ENCODE measurements at regions not wholly inside any gene's neighbourhood (a gene's known extent, or its start where the extent isn't known, plus 50 kb on each side); places are given as distances from the start of the nearest gene placed in this dataset.

DNA sequence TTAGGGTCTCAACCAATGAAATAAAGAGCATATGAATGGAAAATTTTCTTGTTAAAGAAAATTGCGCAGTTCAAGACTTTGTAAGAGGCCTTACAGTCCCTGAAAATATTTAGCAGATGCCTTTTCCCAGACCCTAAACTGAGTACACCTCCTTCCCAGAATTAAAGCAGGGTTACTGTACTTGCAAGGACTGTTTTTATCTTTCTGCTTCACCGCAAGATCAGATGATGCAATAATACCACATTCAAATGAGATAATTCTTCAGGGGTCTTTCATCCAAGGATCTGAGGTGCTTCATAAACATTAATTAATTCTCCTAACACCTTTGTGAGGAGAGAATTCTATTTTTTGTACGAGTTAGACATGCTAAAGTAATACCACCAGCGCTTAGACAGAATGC is 1071.8 kb upstream of the PIK3C3 start:
- Histone ChIP-seq H3K36me3 (ENCODE audit: insufficient read depth) (no peaks in the 10 kb centered on the region), H3K27ac (ENCODE audit: low read depth) (no peak overlapping the region)

DNA sequence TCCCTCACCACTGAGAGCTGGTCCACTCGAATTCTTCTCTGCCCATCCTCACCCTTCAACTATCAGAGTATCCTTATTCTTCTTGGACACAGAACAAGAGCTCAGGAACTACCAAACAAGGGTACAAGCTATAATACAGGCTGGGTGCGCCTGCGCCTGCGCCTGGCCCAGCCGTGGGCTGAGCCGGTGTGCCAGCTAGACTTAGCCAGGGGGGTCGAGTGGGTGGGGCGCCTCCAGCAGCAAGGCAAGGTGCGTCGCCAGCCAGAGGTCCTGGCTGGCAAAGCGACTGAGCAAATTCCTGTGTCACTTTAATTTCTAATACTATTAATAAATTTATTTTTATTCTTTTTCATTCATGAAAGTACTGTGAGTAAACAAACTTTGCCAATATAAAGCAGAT is 1072.6 kb upstream of the PIK3C3 start:
- DNase-seq (ENCODE audit: extremely low spot score), result no peak

More for the DNA sequence above, 1071.8 kb upstream of the PIK3C3 start:
- no peaks in the 10 kb centered on the region for H3K4me1 ChIP-seq (ENCODE audit: insufficient read depth)
- no peak for DNase-seq (ENCODE audit: extremely low spot score)
- H3K4me3 ChIP-seq (ENCODE audit: low read depth, low read length), result no peak overlapping the region
- WGBS, result 80% methylated on average over 4 of the region's 4 CpGs

DNA sequence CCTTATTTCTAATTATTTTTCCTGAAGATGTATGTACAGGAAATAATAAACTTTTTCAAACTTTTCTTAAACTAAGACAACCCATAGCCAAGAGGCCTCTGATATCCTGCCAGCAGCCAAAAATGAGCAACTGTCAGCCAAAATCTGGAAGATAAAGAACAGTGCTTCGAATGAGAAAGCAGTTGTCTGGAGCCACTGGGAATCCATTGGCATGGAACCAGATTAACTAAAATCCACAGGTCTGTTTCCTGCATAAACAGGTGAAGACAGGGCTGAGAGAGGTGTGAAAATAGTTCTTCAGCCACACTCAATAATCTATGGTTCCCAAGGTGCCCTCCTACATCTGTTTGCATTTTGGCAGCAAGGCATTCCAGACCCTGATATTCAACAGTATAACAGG is 1076.7 kb upstream of the PIK3C3 start:
- H3K27ac ChIP-seq (ENCODE audit: low read depth), result no peak overlapping the region
- H3K36me3 ChIP-seq (ENCODE audit: insufficient read depth), result no peaks in the 10 kb centered on the region
- WGBS, result 20% methylated on average over 1 of the region's 1 CpG
- DNase-seq (ENCODE audit: extremely low spot score), result no peak
- no peak overlapping the region for H3K4me3 ChIP-seq (ENCODE audit: low read depth, low read length)
- H3K4me1 ChIP-seq (ENCODE audit: insufficient read depth), result no peaks in the 10 kb centered on the region

More for the DNA sequence above, 1072.6 kb upstream of the PIK3C3 start:
- Histone ChIP-seq H3K4me3 (ENCODE audit: low read depth, low read length) (no peak overlapping the region), H3K36me3 (ENCODE audit: insufficient read depth) (no peaks in the 10 kb centered on the region), H3K27ac (ENCODE audit: low read depth) (no peak overlapping the region), H3K4me1 (ENCODE audit: insufficient read depth) (no peaks in the 10 kb centered on the region)
- 87% methylated on average over 11 of the region's 11 CpGs for WGBS

GRCh38 chr18:40877096-40877495 is 1077.9 kb upstream of the PIK3C3 start:
- Histone ChIP-seq H3K4me1 (ENCODE audit: insufficient read depth) (no peaks in the 10 kb centered on the region), H3K27ac (ENCODE audit: low read depth) (no peak overlapping the region), H3K4me3 (ENCODE audit: low read depth, low read length) (no peak overlapping the region), H3K36me3 (ENCODE audit: insufficient read depth) (no peaks in the 10 kb centered on the region)
- no peak for DNase-seq (ENCODE audit: extremely low spot score)
- WGBS, result 74% methylated on average over 5 of the region's 5 CpGs

DNA sequence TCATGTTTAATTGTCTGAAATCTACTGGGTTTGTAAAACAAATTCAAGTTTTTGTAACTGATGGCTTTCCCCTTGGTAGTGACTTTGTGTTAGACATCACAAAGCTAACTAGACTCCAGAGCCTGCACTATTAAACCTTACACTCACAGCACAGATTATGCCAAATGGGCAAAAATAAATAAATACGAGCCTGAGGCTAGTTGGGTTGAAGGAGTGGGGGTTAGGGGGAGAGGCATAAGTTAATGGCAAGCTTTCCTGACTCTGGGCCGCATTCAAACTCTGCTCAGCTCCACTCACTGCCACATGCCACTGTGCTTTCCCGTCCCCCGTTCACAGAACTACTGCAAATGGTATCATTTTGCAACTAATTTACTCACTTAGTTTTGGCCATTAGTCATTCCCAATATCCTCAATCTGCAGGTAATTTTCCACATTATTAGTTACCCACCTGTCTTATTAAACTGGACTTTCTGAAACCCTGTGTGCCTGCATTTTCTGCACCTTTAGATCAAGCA is 1079.9 kb upstream of the PIK3C3 start:
- Histone ChIP-seq H3K4me3 (ENCODE audit: low read depth, low read length) (no peak overlapping the region), H3K27ac (ENCODE audit: low read depth) (no peak overlapping the region), H3K36me3 (ENCODE audit: insufficient read depth) (no peaks in the 10 kb centered on the region), H3K4me1 (ENCODE audit: insufficient read depth) (no peaks in the 10 kb centered on the region)
- 72% methylated on average over 4 of the region's 4 CpGs for WGBS
- no peak for DNase-seq (ENCODE audit: extremely low spot score)

GRCh38 chr18:40874233-40874632 is 1080.8 kb upstream of the PIK3C3 start:
- Histone ChIP-seq H3K4me1 (ENCODE audit: insufficient read depth) (no peaks in the 10 kb centered on the region), H3K36me3 (ENCODE audit: insufficient read depth) (no peaks in the 10 kb centered on the region), H3K27ac (ENCODE audit: low read depth) (no peak overlapping the region), H3K4me3 (ENCODE audit: low read depth, low read length) (no peak overlapping the region)
- WGBS, result 85% methylated on average over 1 of the region's 1 CpG
- no peak for DNase-seq (ENCODE audit: extremely low spot score)

DNA sequence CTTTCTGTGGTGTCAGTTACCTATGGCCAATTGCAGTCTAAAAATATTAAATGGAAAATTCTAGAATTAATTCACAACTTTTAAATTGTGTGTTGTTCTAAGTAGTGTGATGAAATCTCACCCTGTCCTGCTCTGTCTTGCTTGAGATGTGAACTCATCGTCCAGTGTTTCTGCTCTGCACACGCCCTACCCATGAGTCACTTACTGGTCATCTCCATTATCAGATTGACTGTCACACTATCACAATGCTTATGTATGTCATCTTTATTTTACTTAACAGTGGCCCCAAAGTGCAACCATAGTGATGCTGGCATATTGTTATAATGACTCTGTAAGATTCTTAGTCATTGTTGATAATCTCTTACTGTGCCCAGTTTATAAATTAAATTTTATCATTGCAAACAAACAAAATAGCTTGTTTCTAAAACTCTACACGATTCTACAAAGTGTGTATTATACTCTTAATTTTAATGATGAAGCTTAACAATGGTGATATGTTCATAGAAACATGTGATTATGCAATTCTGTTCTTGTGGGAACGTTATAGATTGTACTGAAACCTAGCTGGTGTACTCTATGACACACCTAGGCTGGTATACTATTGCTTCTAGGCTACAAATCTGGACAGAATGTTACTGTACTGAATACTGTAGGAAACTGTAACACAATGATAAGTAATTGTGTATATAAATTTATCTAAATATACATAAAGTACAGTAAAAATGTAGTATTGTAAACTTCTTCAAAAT is 1086.8 kb upstream of the PIK3C3 start:
- H3K4me3 ChIP-seq (ENCODE audit: low read depth, low read length), result no peak overlapping the region
- H3K4me1 ChIP-seq (ENCODE audit: insufficient read depth), result no peaks in the 10 kb centered on the region
- DNase-seq (ENCODE audit: extremely low spot score), result no peak
- 46% methylated on average over 4 of the region's 4 CpGs for WGBS
- H3K36me3 ChIP-seq (ENCODE audit: insufficient read depth), result no peaks in the 10 kb centered on the region
- H3K27ac ChIP-seq (ENCODE audit: low read depth), result no peak overlapping the region

GRCh38 chr18:40867459-40867858 is 1087.6 kb upstream of the PIK3C3 start:
- H3K4me3 ChIP-seq (ENCODE audit: low read depth, low read length), result no peak overlapping the region
- no peaks in the 10 kb centered on the region for H3K4me1 ChIP-seq (ENCODE audit: insufficient read depth)
- DNase-seq (ENCODE audit: extremely low spot score), result no peak
- 51% methylated on average over 2 of the region's 2 CpGs for WGBS
- H3K27ac ChIP-seq (ENCODE audit: low read depth), result no peak overlapping the region
- H3K36me3 ChIP-seq (ENCODE audit: insufficient read depth), result no peaks in the 10 kb centered on the region

GRCh38 chr18:40866968-40867367 is 1088.1 kb upstream of the PIK3C3 start:
- Histone ChIP-seq H3K4me1 (ENCODE audit: insufficient read depth) (no peaks in the 10 kb centered on the region), H3K36me3 (ENCODE audit: insufficient read depth) (no peaks in the 10 kb centered on the region), H3K4me3 (ENCODE audit: low read depth, low read length) (no peak overlapping the region), H3K27ac (ENCODE audit: low read depth) (no peak overlapping the region)
- 72% methylated on average over 3 of the region's 3 CpGs for WGBS
- no peak for DNase-seq (ENCODE audit: extremely low spot score)

DNA sequence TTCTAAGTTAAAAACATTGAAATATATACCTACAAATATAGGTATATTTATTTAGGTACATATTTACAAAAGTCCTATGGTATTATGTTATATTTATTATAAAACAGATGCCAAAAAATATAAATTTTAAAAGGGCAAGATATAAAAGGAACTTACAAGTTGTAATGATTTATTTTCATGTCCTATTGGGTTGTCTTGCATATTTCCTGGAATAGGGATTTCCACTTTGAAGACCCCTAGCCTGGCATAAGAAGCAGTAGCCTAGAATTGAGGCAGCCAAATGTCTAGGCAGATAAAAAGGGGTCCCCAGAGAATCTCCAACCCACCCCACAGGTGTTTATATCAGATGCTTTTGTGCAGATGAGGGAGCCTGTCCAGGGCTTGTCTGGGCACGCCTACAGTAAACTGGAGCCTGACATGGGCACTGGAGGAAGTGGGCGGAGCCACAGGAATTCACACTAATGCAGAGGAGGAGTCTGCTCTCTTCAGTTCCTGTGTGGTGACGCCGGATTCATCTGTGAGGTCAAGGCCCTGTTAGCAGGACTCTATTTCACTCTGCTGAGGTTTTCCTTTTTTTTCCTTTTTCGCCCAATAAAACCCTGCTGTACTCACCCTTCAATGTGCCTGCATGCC is 1088.9 kb upstream of the PIK3C3 start:
- Histone ChIP-seq H3K36me3 (ENCODE audit: insufficient read depth) (no peaks in the 10 kb centered on the region), H3K4me3 (ENCODE audit: low read depth, low read length) (no peak overlapping the region), H3K4me1 (ENCODE audit: insufficient read depth) (no peaks in the 10 kb centered on the region), H3K27ac (ENCODE audit: low read depth) (no peak overlapping the region)
- DNase-seq (ENCODE audit: extremely low spot score), result no peak
- 84% methylated on average over 5 of the region's 5 CpGs for WGBS

DNA sequence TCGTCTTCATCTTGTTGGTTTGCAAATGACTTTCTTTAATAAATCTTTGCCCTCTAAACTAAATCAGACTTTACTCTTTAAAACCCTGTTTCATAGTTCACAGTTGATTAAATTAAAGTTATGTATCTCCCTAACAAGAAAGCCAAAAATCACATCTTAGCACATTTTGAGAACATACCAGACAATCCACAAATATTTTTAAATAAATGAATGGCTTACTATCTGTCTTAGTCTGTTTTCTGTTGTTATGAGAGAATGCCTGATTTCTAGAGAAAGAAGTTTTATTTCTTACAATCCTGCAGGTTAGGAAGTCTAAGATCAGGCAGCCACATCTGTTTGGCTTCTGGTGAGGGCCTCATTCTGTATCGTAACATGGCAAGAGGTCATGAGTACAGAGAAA is 1090.2 kb upstream of the PIK3C3 start:
- Histone ChIP-seq H3K36me3 (ENCODE audit: insufficient read depth) (no peaks in the 10 kb centered on the region), H3K4me3 (ENCODE audit: low read depth, low read length) (no peak overlapping the region), H3K27ac (ENCODE audit: low read depth) (no peak overlapping the region), H3K4me1 (ENCODE audit: insufficient read depth) (no peaks in the 10 kb centered on the region)
- DNase-seq (ENCODE audit: extremely low spot score), result no peak
- 93% methylated on average over 2 of the region's 2 CpGs for WGBS

DNA sequence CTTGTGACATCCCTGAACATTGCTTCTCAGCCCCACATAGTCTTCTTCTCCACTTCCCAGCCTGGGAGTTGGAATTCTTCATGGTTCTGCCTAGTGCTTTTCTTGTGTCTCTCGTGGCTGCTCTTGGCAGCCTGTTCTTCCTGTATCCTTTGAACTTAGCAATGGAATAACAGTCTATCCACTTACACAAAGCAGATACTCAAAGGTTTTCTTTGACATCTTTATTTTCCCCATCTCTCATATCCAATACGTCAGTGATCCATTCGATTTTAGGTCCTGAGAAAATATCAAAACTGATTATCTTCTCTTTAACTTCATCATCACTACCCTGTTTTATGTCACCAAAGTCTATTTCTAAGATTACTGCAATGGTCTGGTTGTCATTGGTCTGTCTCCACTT is 1091.2 kb upstream of the PIK3C3 start:
- Histone ChIP-seq H3K4me3 (ENCODE audit: low read depth, low read length) (no peak overlapping the region), H3K27ac (ENCODE audit: low read depth) (no peak overlapping the region), H3K36me3 (ENCODE audit: insufficient read depth) (no peaks in the 10 kb centered on the region), H3K4me1 (ENCODE audit: insufficient read depth) (no peaks in the 10 kb centered on the region)
- 78% methylated on average over 3 of the region's 3 CpGs for WGBS
- no peak for DNase-seq (ENCODE audit: extremely low spot score)

- no peak overlapping the region for H3K27ac ChIP-seq (ENCODE audit: low read depth)
- DNase-seq (ENCODE audit: extremely low spot score), result no peak
- no peaks in the 10 kb centered on the region for H3K4me1 ChIP-seq (ENCODE audit: insufficient read depth)
- no peaks in the 10 kb centered on the region for H3K36me3 ChIP-seq (ENCODE audit: insufficient read depth)
- H3K4me3 ChIP-seq (ENCODE audit: low read depth, low read length), result no peak overlapping the region
- WGBS, result 41% methylated on average over 2 of the region's 2 CpGs
Measured at GRCh38 chr18:40860189-40860588, 1094.8 kb upstream of the PIK3C3 start.

DNA sequence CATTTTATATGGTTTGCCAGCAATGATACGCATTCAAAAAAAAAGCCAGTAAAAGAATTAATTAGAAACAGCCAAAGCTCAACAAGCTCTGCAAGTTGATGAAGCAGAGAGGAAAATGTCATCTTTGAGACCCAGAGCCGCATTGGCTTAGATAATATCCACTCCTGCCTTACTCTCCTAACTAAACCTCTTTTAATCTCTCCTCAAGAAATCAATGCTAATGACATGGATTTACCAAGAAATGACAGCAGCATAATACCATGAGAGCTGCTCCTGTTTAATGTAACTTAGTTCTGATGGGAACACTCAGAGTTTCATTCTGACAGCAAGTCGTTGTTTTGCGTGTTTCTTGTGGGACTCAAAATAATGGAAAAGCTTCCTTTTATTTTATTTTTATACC is 1099.4 kb upstream of the PIK3C3 start:
- no peak for DNase-seq (ENCODE audit: extremely low spot score)
- no peaks in the 10 kb centered on the region for H3K4me1 ChIP-seq (ENCODE audit: insufficient read depth)
- H3K4me3 ChIP-seq (ENCODE audit: low read depth, low read length), result no peak overlapping the region
- 68% methylated on average over 4 of the region's 4 CpGs for WGBS
- no peak overlapping the region for H3K27ac ChIP-seq (ENCODE audit: low read depth)
- no peaks in the 10 kb centered on the region for H3K36me3 ChIP-seq (ENCODE audit: insufficient read depth)
